ENCODE measurements at regions not wholly inside any gene's neighbourhood (a gene's known extent, or its start where the extent isn't known, plus 50 kb on each side); places are given as distances from the start of the nearest gene placed in this dataset.

GRCh38 chr18:24877066-24877465 is 416.6 kb downstream of the HRH4 start:
- Histone ChIP-seq H2BK20ac (ENCODE audit: low read depth, low read length) (peak overlapping the region; percentile 59), H2AFZ (replicated peaks; ENCODE audit: low read length, poor library complexity) (no peak overlapping the region), H2BK120ac (ENCODE audit: low read depth, low read length) (peak overlapping the region; percentile 45), H3K27ac (ENCODE audit: insufficient read depth, low read length) (no peak overlapping the region), H3K79me1 (ENCODE audit: low read depth in 1 of 2, low read length in 2 of 2) (no peaks in the 10 kb centered on the region), H2AK5ac (ENCODE audit: low read depth, low read length) (peak overlapping the region; percentile 2; the same call in 1 of the 2 replicates), H3K4me2 (ENCODE audit: low read depth, low read length) (no peak overlapping the region), H3K4ac (ENCODE audit: low read depth, low read length) (peak overlapping the region; percentile 6; the same call in 1 of the 2 replicates), H3K27me3 (ENCODE audit: control insufficient read depth, insufficient read depth, low read length) (no peaks in the 10 kb centered on the region), H4K91ac (ENCODE audit: insufficient read depth, low read depth, low read length) (peak overlapping the region; percentile 62; the same call in 1 of the 2 replicates), H3K56ac (ENCODE audit: extremely low read depth, insufficient read depth, low read length) (no peak overlapping the region), H3K14ac (replicated peaks; ENCODE audit: low read depth, low read length) (no peak overlapping the region), H3K9me1 (ENCODE audit: insufficient read depth, low read length) (peaks cover 2% of the 10 kb centered on the region; the same call in 1 of the 2 replicates), H2AK9ac (replicated peaks; ENCODE audit: low read depth, low read length, poor library complexity) (no peak overlapping the region), H3K18ac (ENCODE audit: low read depth, low read length) (peak overlapping the region; percentile 60), H3K23ac (ENCODE audit: low read depth, low read length) (no peak overlapping the region), H4K5ac (ENCODE audit: low read depth, low read length) (peak overlapping the region; percentile 64; the same call in 1 of the 2 replicates), H3K36me3 (ENCODE audit: control insufficient read depth, insufficient read depth, low read length) (no peaks in the 10 kb centered on the region), H2BK5ac (ENCODE audit: low read depth, low read length, poor library complexity, severe bottlenecking) (peak overlapping the region; percentile 8), H3K9ac (ENCODE audit: low read depth, low read length) (no peak overlapping the region), H3K4me1 (ENCODE audit: control insufficient read depth, insufficient read depth, low read length) (peaks cover 8% of the 10 kb centered on the region), H4K8ac (ENCODE audit: low read depth in 2 of 2, low read length in 2 of 2) (no peak overlapping the region), H3K4me3 (ENCODE audit: insufficient read depth, low read depth, low read length) (no peak overlapping the region), H2BK15ac (ENCODE audit: low read depth, low read length) (0 out of 3 replicates have a peak overlapping the region, but pooled peaks have one; percentile 73), H4K20me1 (ENCODE audit: insufficient read depth, low read length) (no peaks in the 10 kb centered on the region), H3K9me3 (ENCODE audit: control insufficient read depth, insufficient read depth, low read length) (peaks cover 3% of the 10 kb centered on the region; the same call in 1 of the 2 replicates)
- ATAC-seq (ENCODE audit: low read depth): no peak
- POLR2A ChIA-PET (ENCODE audit: unreplicated experiment): no interaction called here
- CTCF ChIA-PET: interaction anchor here (0.6 to 1.1 kb wide), 6 partner anchors 48 to 1140 kb away, joined by 3 to 8 read pairs (median 6); no protein-coding TSS in a partner anchor
- no peak for TF ChIP-seq CEBPB (IDR thresholded peaks at IDR 0.05; ENCODE audit: low read depth, low read length)
- TF ChIP-seq MAFK (IDR thresholded peaks at IDR 0.05; ENCODE audit: low read depth, low read length): no peak
- no peak for TF ChIP-seq BHLHE40 (IDR thresholded peaks at IDR 0.05; ENCODE audit: low read depth, low read length)
- dilution Hi-C loops (cut with HindIII; ENCODE audit: low sequenced_read_pairs, unreplicated experiment): no loop called here
- intact Hi-C loops (cut with micrococcal nuclease): loop anchor here (2.0 to 10.0 kb wide), 2 partner anchors 276 to 628 kb away; no protein-coding TSS in a partner anchor
- DNase-seq: no peak
- in situ Hi-C loops (cut with MboI; ENCODE audit: low sequenced_read_pairs): loop anchor here (10.0 kb wide), 1 partner anchor 478 kb away; the partner anchor contains the start of gene ZNF521
- WGBS, 2 experiments (ENCODE audit: extremely low coverage in 2 of 2, insufficient read length in 1 of 2): no CpG with 5 or more reads among the region's 5 CpGs
- BruUV-seq (replicated peaks): no TSS peak
